K562 (cell line): ENCODE measurements at regions not wholly inside any gene's neighbourhood (a gene's known extent, or its start where the extent isn't known, plus 50 kb on each side); places are given as distances from the start of the nearest gene placed in this dataset.

Source experiments
- BHLHE40 ChIP-seq: IDR thresholded peaks from 2 replicates; pipeline ENCODE4 v1.6.1; 2011; ENCODE audit warnings: low read length, improper control_type of control experiment
- EP300 ChIP-seq: IDR thresholded peaks from 2 replicates; pipeline ENCODE4 v1.6.1; 2012; ENCODE audit warnings: low read length, improper control_type of control experiment
- EZH2 ChIP-seq: IDR thresholded peaks from 2 replicates; pipeline ENCODE4 v1.6.1; 2012; ENCODE audit warnings: low read depth, mild to moderate bottlenecking, inconsistent platforms, low read length, borderline replicate concordance
- NFIX ChIP-seq: fragments of 250-450 bp; sonication (Bioruptor Pico); IDR thresholded peaks from 2 replicates; pipeline ENCODE4 v1.4.0; 2020; ENCODE audit warnings: low read depth, mild to moderate bottlenecking, moderate library complexity
- NR2C2 ChIP-seq, 2 experiments: fragments of 200-800 bp in 1 of 2; sonication (Bioruptor generic) in 1 of 2; sonication (generic) in 1 of 2; formaldehyde crosslinking in 1 of 2; IDR thresholded peaks; 2 replicates each; pipeline versions ENCODE4 v1.6.1 to v1.8.0; 2016 to 2022; ENCODE audit warnings: mild to moderate bottlenecking in 1 of 2, missing compliant biosample characterization in 1 of 2, missing genetic modification characterization in 1 of 2, missing genetic modification reagents in 1 of 2
- POLR2A ChIP-seq: fragments of 450-650 bp; conservative IDR thresholded peaks from 2 replicates; pipeline ENCODE4 v1.6.1; 2016
- ZFX ChIP-seq: sonication (generic); formaldehyde crosslinking; IDR thresholded peaks from 2 replicates; pipeline ENCODE4 v1.8.0; 2022; ENCODE audit warnings: mild to moderate bottlenecking, missing genetic modification reagents, moderate library complexity
- ZKSCAN8 ChIP-seq: fragments of 200-800 bp; sonication (Bioruptor generic); IDR thresholded peaks from 2 replicates; pipeline ENCODE4 v1.6.1; 2016; ENCODE audit warnings: missing genetic modification characterization, missing compliant biosample characterization
- ZNF324 ChIP-seq: fragments of 250-450 bp; sonication (Bioruptor Pico); IDR thresholded peaks from 2 replicates; pipeline ENCODE4 v1.4.0; 2020; ENCODE audit warnings: mild to moderate bottlenecking
- ZNF586 ChIP-seq: fragments of 450-650 bp; formaldehyde crosslinking; conservative IDR thresholded peaks from 2 replicates; pipeline ENCODE4 v1.4.0; 2020; ENCODE audit warnings: mild to moderate bottlenecking, moderate library complexity
- TF ChIP-seq, protein P1 (sequence below), 2 experiments: fragments of 450-650 bp; IDR thresholded peaks; 2 replicates each; pipeline ENCODE4 v1.6.1; 2018; ENCODE audit warnings: mild to moderate bottlenecking in 2 of 2, low read depth in 1 of 2; ENCODE audit not compliant: partially characterized antibody in 2 of 2
- TF ChIP-seq, protein P2 (sequence below): fragments of 250-450 bp; sonication (Bioruptor Pico); IDR thresholded peaks from 2 replicates; pipeline ENCODE4 v1.4.0; 2020; ENCODE audit warnings: borderline replicate concordance
- TF ChIP-seq, protein P3 (sequence below), 2 experiments: fragments of 450-650 bp; IDR thresholded peaks; 2 replicates each; pipeline ENCODE4 v1.6.1; 2016
- TF ChIP-seq, protein P4 (sequence below), 3 experiments: IDR thresholded peaks in 2 of 3; conservative IDR thresholded peaks in 1 of 3; 2 replicates each; pipeline ENCODE4 v1.5.1; 2011 to 2012; ENCODE audit warnings: low read length in 3 of 3, mild to moderate bottlenecking in 3 of 3, control low read depth in 2 of 3, improper control_type of control experiment in 1 of 3, inconsistent platforms in 1 of 3, low read depth in 1 of 3, mixed read lengths in 1 of 3, moderate library complexity in 1 of 3; ENCODE audit not compliant: insufficient read depth in 2 of 3

DNA sequence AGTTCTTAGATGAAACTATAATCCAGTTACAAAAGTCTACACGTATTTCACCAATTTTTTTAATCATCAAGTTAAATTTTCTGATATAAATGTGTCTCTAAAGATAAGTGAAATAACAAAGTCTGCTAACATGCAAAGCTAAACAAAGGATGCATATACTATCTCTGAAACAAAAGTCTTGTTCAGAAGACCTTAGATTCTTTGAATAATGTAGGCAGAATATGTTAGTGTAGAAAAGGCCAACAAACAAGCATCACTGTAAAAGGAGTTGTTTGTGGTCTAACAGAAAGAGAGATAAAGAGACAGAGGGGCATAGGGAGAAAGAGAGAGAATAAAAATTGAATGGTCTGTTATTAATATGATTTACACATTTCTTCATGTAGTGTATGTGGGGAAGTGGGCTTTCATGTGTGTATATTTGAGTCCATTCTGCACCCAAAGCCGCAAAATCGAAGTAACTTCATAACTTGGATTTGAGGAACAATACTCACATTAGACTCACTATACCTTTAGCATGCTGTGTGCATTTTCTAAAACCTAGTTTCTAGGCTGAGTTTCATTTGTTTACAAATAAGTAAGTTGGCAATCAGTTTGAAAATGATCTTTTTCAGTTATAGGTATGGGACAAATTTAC, 734.8 kb upstream of the REG3G start:
- no peak for TF ChIP-seq ZFX (CRISPR knock-in tag)
- TF ChIP-seq, protein P1, sequence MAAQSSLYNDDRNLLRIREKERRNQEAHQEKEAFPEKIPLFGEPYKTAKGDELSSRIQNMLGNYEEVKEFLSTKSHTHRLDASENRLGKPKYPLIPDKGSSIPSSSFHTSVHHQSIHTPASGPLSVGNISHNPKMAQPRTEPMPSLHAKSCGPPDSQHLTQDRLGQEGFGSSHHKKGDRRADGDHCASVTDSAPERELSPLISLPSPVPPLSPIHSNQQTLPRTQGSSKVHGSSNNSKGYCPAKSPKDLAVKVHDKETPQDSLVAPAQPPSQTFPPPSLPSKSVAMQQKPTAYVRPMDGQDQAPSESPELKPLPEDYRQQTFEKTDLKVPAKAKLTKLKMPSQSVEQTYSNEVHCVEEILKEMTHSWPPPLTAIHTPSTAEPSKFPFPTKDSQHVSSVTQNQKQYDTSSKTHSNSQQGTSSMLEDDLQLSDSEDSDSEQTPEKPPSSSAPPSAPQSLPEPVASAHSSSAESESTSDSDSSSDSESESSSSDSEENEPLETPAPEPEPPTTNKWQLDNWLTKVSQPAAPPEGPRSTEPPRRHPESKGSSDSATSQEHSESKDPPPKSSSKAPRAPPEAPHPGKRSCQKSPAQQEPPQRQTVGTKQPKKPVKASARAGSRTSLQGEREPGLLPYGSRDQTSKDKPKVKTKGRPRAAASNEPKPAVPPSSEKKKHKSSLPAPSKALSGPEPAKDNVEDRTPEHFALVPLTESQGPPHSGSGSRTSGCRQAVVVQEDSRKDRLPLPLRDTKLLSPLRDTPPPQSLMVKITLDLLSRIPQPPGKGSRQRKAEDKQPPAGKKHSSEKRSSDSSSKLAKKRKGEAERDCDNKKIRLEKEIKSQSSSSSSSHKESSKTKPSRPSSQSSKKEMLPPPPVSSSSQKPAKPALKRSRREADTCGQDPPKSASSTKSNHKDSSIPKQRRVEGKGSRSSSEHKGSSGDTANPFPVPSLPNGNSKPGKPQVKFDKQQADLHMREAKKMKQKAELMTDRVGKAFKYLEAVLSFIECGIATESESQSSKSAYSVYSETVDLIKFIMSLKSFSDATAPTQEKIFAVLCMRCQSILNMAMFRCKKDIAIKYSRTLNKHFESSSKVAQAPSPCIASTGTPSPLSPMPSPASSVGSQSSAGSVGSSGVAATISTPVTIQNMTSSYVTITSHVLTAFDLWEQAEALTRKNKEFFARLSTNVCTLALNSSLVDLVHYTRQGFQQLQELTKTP (IDR thresholded peaks at IDR 0.05; ENCODE audit: low read depth in 1 of 2, partially characterized antibody in 2 of 2) = no peak
- no peak for TF ChIP-seq EZH2
- TF ChIP-seq ZNF324 (CRISPR knock-in tag) = no peak
- no peak for TF ChIP-seq ZNF586 (CRISPR knock-in tag)
- no peak for TF ChIP-seq ZKSCAN8 (CRISPR knock-in tag)
- TF ChIP-seq, protein P2, sequence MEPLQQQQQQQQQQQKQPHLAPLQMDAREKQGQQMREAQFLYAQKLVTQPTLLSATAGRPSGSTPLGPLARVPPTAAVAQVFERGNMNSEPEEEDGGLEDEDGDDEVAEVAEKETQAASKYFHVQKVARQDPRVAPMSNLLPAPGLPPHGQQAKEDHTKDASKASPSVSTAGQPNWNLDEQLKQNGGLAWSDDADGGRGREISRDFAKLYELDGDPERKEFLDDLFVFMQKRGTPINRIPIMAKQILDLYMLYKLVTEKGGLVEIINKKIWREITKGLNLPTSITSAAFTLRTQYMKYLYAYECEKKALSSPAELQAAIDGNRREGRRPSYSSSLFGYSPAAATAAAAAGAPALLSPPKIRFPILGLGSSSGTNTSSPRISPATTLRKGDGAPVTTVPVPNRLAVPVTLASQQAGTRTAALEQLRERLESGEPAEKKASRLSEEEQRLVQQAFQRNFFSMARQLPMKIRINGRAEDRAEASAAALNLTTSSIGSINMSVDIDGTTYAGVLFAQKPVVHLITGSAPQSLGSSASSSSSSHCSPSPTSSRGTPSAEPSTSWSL = no peak
- TF ChIP-seq NR2C2 (CRISPR knock-in tag; IDR thresholded peaks at IDR 0.05) = no peak
- TF ChIP-seq NR2C2 (tag; IDR thresholded peaks at IDR 0.05) = no peak
- no peak for TF ChIP-seq NFIX (CRISPR knock-in tag)
- no peak for TF ChIP-seq EP300
- TF ChIP-seq, protein P3, sequence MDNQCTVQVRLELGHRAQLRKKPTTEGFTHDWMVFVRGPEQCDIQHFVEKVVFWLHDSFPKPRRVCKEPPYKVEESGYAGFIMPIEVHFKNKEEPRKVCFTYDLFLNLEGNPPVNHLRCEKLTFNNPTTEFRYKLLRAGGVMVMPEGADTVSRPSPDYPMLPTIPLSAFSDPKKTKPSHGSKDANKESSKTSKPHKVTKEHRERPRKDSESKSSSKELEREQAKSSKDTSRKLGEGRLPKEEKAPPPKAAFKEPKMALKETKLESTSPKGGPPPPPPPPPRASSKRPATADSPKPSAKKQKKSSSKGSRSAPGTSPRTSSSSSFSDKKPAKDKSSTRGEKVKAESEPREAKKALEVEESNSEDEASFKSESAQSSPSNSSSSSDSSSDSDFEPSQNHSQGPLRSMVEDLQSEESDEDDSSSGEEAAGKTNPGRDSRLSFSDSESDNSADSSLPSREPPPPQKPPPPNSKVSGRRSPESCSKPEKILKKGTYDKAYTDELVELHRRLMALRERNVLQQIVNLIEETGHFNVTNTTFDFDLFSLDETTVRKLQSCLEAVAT (IDR thresholded peaks at IDR 0.05) = no peak
- no peak for TF ChIP-seq POLR2A
- TF ChIP-seq, protein P4, sequence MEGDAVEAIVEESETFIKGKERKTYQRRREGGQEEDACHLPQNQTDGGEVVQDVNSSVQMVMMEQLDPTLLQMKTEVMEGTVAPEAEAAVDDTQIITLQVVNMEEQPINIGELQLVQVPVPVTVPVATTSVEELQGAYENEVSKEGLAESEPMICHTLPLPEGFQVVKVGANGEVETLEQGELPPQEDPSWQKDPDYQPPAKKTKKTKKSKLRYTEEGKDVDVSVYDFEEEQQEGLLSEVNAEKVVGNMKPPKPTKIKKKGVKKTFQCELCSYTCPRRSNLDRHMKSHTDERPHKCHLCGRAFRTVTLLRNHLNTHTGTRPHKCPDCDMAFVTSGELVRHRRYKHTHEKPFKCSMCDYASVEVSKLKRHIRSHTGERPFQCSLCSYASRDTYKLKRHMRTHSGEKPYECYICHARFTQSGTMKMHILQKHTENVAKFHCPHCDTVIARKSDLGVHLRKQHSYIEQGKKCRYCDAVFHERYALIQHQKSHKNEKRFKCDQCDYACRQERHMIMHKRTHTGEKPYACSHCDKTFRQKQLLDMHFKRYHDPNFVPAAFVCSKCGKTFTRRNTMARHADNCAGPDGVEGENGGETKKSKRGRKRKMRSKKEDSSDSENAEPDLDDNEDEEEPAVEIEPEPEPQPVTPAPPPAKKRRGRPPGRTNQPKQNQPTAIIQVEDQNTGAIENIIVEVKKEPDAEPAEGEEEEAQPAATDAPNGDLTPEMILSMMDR (IDR thresholded peaks at IDR 0.05 in 2 of 3, conservative IDR thresholded peaks at IDR 0.05 in 1 of 3; ENCODE audit: insufficient read depth in 2 of 3, low read depth in 1 of 3, low read length in 3 of 3) = no peak
- no peak for TF ChIP-seq BHLHE40
